PC-9 (cell line): ENCODE measurements at regions not wholly inside any gene's neighbourhood (a gene's known extent, or its start where the extent isn't known, plus 50 kb on each side); places are given as distances from the start of the nearest gene placed in this dataset.

Experiments
- BruUV-seq: library from RNA; stranded (reverse); fragments of 400-500 nt; replicated peaks from 2 replicates; lab custom pipeline; 2021; lab: Mats Ljungman, UMichigan
- CTCF ChIA-PET: fragments of 300-600 bp; sonication (Branson Sonifier 250); formaldehyde crosslinking; loops from one replicate; lab custom pipeline; 2022; ENCODE audit warnings: antibody characterized with exemption; lab: Charles Lee
- POLR2A ChIA-PET: fragments of 300-600 bp; sonication (Branson Sonifier 250); formaldehyde crosslinking; loops from one replicate; lab custom pipeline; 2022; ENCODE audit warnings: antibody characterized with exemption; ENCODE audit not compliant: unreplicated experiment; lab: Charles Lee
- DNase-seq, 2 experiments: peaks; one replicate each; pipeline versions ENCODE4 v3.0.0 to v3.0.0-alpha.2; 2015 to 2022; ENCODE audit warnings: mixed read lengths in 1 of 2
- H2AFZ ChIP-seq: fragments of 200-600 bp; sonication (generic); 2 replicates; pipeline ENCODE4 v1.8.1; 2017; ENCODE audit warnings: antibody characterized with exemption
- H3F3A ChIP-seq: fragments of 200-600 bp; sonication (generic); 2 replicates; pipeline ENCODE4 v1.8.1; 2017; ENCODE audit warnings: antibody characterized with exemption, mild to moderate bottlenecking, low read depth; ENCODE audit not compliant: insufficient read depth
- H3K27ac ChIP-seq: fragments of 200-600 bp; sonication (generic); 2 replicates; pipeline ENCODE4 v1.6.1; 2016; ENCODE audit warnings: mixed run types
- H3K27me3 ChIP-seq: fragments of 200-600 bp; sonication (generic); 2 replicates; pipeline ENCODE4 v1.6.1; 2016; ENCODE audit warnings: low read depth, mixed run types; ENCODE audit not compliant: insufficient read depth
- H3K36me3 ChIP-seq: fragments of 200-600 bp; sonication (generic); 2 replicates; pipeline ENCODE4 v1.6.1; 2016; ENCODE audit warnings: low read depth, mixed run types
- H3K4me1 ChIP-seq: fragments of 200-600 bp; sonication (generic); replicated peaks from 2 replicates; pipeline ENCODE4 v1.6.1; 2016; ENCODE audit warnings: mixed run types; ENCODE audit not compliant: insufficient read depth
- H3K4me2 ChIP-seq: fragments of 200-600 bp; sonication (generic); 2 replicates; pipeline ENCODE4 v1.6.1; 2017; ENCODE audit warnings: mixed run types
- H3K4me3 ChIP-seq: fragments of 200-600 bp; sonication (generic); 2 replicates; pipeline ENCODE4 v1.6.1; 2016; ENCODE audit warnings: mixed run types
- H3K79me2 ChIP-seq: fragments of 200-600 bp; sonication (generic); 2 replicates; pipeline ENCODE4 v1.6.1; 2017; ENCODE audit warnings: low read depth, mixed run types
- H3K9me2 ChIP-seq: fragments of 200-600 bp; sonication (generic); 2 replicates; pipeline ENCODE4 v1.8.1; 2017; ENCODE audit warnings: mild to moderate bottlenecking; ENCODE audit not compliant: insufficient read depth
- H3K9me3 ChIP-seq: fragments of 200-600 bp; sonication (generic); 2 replicates; pipeline ENCODE4 v1.8.1; 2016; ENCODE audit warnings: low read depth; ENCODE audit not compliant: insufficient read depth
- H4K20me1 ChIP-seq: fragments of 200-600 bp; sonication (generic); 2 replicates; pipeline ENCODE4 v1.8.1; 2017; ENCODE audit not compliant: insufficient read depth
- EZH2 ChIP-seq: fragments of 200-600 bp; sonication (generic); IDR thresholded peaks from 2 replicates; pipeline ENCODE4 v1.8.0; 2017; ENCODE audit warnings: antibody characterized with exemption, low read depth
- intact Hi-C: fragments of 100-400 bp; cut with micrococcal nuclease; formaldehyde crosslinking; loops from one replicate; pipeline ENCODE4 v1.10.0; 2022; ENCODE audit not compliant: unreplicated experiment
- TF ChIP-seq, protein P1 (sequence below): fragments of 200-600 bp; sonication (generic); conservative IDR thresholded peaks from 2 replicates; pipeline ENCODE4 v1.6.1; 2017; ENCODE audit warnings: mixed run types, antibody characterized with exemption, mild to moderate bottlenecking, moderate library complexity

- BruUV-seq = TSS peak; percentile 72
- DNase-seq = no peak
- ChIA-PET CTCF (interaction anchor here (0.8 kb wide), 1 partner anchor 83 kb away, joined by 3 read pairs; no protein-coding TSS in a partner anchor), POLR2A (no interaction called here)
- Histone ChIP-seq H3F3A (peaks cover 15% of the 10 kb centered on the region), H3K9me2 (no peaks in the 10 kb centered on the region), H2AFZ (no peak overlapping the region), H3K4me1 (peaks cover 19% of the 10 kb centered on the region), H3K27me3 (no peaks in the 10 kb centered on the region), H3K27ac (peak overlapping the region; percentile 93), H3K4me3 (no peak overlapping the region), H3K79me2 (no peaks in the 10 kb centered on the region), H3K36me3 (no peaks in the 10 kb centered on the region), H3K4me2 (peak overlapping the region; percentile 29), H4K20me1 (no peaks in the 10 kb centered on the region), H3K9me3 (peaks cover 4% of the 10 kb centered on the region; the same call in 1 of the 2 replicates)
- TF ChIP-seq EZH2 = no peak
- TF ChIP-seq, protein P1, sequence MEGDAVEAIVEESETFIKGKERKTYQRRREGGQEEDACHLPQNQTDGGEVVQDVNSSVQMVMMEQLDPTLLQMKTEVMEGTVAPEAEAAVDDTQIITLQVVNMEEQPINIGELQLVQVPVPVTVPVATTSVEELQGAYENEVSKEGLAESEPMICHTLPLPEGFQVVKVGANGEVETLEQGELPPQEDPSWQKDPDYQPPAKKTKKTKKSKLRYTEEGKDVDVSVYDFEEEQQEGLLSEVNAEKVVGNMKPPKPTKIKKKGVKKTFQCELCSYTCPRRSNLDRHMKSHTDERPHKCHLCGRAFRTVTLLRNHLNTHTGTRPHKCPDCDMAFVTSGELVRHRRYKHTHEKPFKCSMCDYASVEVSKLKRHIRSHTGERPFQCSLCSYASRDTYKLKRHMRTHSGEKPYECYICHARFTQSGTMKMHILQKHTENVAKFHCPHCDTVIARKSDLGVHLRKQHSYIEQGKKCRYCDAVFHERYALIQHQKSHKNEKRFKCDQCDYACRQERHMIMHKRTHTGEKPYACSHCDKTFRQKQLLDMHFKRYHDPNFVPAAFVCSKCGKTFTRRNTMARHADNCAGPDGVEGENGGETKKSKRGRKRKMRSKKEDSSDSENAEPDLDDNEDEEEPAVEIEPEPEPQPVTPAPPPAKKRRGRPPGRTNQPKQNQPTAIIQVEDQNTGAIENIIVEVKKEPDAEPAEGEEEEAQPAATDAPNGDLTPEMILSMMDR = no peak
- intact Hi-C loops = no loop called here
These were observed 142.6 kb downstream of the EMP1 start for GRCh38 chr12:13339091-13339490.

DNA sequence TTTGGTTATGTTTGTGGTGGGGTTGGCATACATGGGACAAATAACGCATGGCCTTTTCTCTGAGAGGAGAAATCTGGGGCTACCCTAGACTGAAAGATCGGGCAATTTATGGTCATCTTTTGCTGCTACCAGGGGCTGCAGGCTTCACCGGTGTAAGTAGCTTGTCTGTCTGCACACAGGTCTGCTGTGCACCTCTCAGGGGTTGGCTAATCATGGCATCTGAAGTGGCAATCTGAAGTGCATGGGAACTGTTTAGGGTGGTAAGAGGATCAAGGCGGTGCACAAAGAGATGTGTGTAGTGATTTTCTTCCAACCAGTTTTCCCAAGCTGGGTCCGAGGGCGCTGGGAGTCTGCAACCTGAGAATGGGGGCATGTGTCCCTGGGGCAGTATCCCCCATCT lies 141.3 kb downstream of the EMP1 start:
- H3K79me2 ChIP-seq = no peaks in the 10 kb centered on the region
- no peak overlapping the region for H3K4me2 ChIP-seq
- ChIA-PET CTCF (interaction anchor here (0.5 kb wide), 1 partner anchor 239 kb away, joined by 4 read pairs; no protein-coding TSS in a partner anchor), POLR2A (interaction anchor here (0.7 kb wide), 1 partner anchor 11 kb away, joined by 3 read pairs; no protein-coding TSS in a partner anchor)
- no peaks in the 10 kb centered on the region for H3K9me2 ChIP-seq
- no peak for TF ChIP-seq EZH2
- TF ChIP-seq, protein P1 = no peak
- peaks cover 19% of the 10 kb centered on the region for H3K4me1 ChIP-seq
- no peak for DNase-seq
- peaks cover 15% of the 10 kb centered on the region for H3F3A ChIP-seq
- no peak overlapping the region for H3K27ac ChIP-seq
- no peaks in the 10 kb centered on the region for H3K36me3 ChIP-seq
- no peaks in the 10 kb centered on the region for H4K20me1 ChIP-seq
- intact Hi-C loops = no loop called here
- BruUV-seq = no TSS peak
- H2AFZ ChIP-seq = no peak overlapping the region
- peaks cover 4% of the 10 kb centered on the region; the same call in 1 of the 2 replicates for H3K9me3 ChIP-seq
- no peak overlapping the region for H3K4me3 ChIP-seq
- no peaks in the 10 kb centered on the region for H3K27me3 ChIP-seq

DNA sequence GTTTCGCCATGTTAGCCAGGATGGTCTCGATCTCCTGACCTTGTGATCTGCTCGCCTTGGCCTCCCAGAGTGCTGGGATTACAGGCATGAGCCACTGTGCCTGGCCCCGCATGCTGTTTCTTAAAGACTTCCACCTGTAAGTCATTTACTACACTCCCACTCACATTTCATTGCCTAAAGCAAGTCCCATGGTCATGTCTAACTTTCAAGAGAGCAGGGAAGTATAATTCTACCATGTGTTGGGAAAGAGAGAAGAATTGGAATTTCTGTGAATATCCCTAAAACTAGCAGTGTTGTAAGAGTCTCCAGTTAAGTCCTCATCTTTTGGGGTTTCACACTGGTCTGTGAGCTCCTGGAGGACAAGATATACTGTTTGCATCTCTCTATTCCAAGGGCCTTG lies 139.7 kb downstream of the EMP1 start:
- intact Hi-C loops = no loop called here
- H3K4me2 ChIP-seq = no peak overlapping the region
- no peaks in the 10 kb centered on the region for H3K9me2 ChIP-seq
- BruUV-seq = no TSS peak
- no peaks in the 10 kb centered on the region for H3K79me2 ChIP-seq
- H3K27ac ChIP-seq = no peak overlapping the region
- no peaks in the 10 kb centered on the region for H4K20me1 ChIP-seq
- peaks cover 15% of the 10 kb centered on the region for H3F3A ChIP-seq
- H3K4me3 ChIP-seq = no peak overlapping the region
- no peak for TF ChIP-seq EZH2
- TF ChIP-seq, protein P1 = no peak
- peaks cover 19% of the 10 kb centered on the region for H3K4me1 ChIP-seq
- H3K36me3 ChIP-seq = no peaks in the 10 kb centered on the region
- no peak overlapping the region for H2AFZ ChIP-seq
- H3K9me3 ChIP-seq = peaks cover 4% of the 10 kb centered on the region; the same call in 1 of the 2 replicates
- POLR2A ChIA-PET = interaction anchor here (0.6 kb wide), 1 partner anchor 346 kb away, joined by 8 read pairs; no protein-coding TSS in a partner anchor
- no peak for DNase-seq
- H3K27me3 ChIP-seq = no peaks in the 10 kb centered on the region
- CTCF ChIA-PET = no interaction called here
